GM12878 (cell line): ENCODE measurements at regions not wholly inside any gene's neighbourhood (a gene's known extent, or its start where the extent isn't known, plus 50 kb on each side); places are given as distances from the start of the nearest gene placed in this dataset.

Experiments
- ATAC-seq: fragments of 200-7000 bp; cut with Tn5 transposase; 3 replicates; pipeline ENCODE4 v1.9.1; 2020; ENCODE audit warnings: mild to moderate bottlenecking, moderate library complexity
- BruUV-seq: library from RNA; stranded (reverse); fragments of 400-500 nt; replicated peaks from 2 replicates; lab custom pipeline; 2021; lab: Mats Ljungman, UMichigan
- CTCF ChIA-PET: fragments of 300-600 bp; sonication (Branson Sonifier 250); formaldehyde crosslinking; extraction: SDS; loops from one replicate; lab custom pipeline; 2021; ENCODE audit warnings: inconsistent platforms; lab: Yijun Ruan, JAX
- POLR2A ChIA-PET: fragments of 350-600 bp; formaldehyde crosslinking; extraction: SDS; loops from one replicate; lab custom pipeline; 2021; ENCODE audit warnings: inconsistent platforms; lab: Charles Lee
- RAD21 ChIA-PET: fragments of 300-600 bp; sonication (Branson Sonifier 250); formaldehyde crosslinking; loops from one replicate; lab custom pipeline; 2023; ENCODE audit warnings: antibody characterized with exemption; ENCODE audit not compliant: unreplicated experiment; lab: Charles Lee
- SMC1A ChIA-PET: fragments of 300-600 bp; sonication (Branson Sonifier 250); formaldehyde crosslinking; loops from one replicate; lab custom pipeline; 2023; ENCODE audit not compliant: unreplicated experiment, uncharacterized antibody; lab: Charles Lee
- DNase-seq: peaks from one replicate; pipeline ENCODE4 v3.0.0-alpha.2; 2011; ENCODE audit warnings: low read depth, low spot score
- FAIRE-seq: peaks from 3 replicates; lab custom pipeline; 2011; peaks lifted over from hg19 to GRCh38; lab: Jason Lieb, UNC
- H2AFZ ChIP-seq: 2 replicates; pipeline ENCODE4 v1.6.0; 2011; ENCODE audit warnings: low read depth, low read length, control low read depth; ENCODE audit not compliant: control insufficient read depth
- H3K27ac ChIP-seq: 2 replicates; pipeline ENCODE4 v1.5.1; 2011; ENCODE audit warnings: control low read depth; ENCODE audit not compliant: control insufficient read depth, insufficient read depth
- H3K27me3 ChIP-seq, 2 experiments: replicated peaks in 1 of 2; 2 replicates each; pipeline versions ENCODE4 v1.6.0 to v1.6.1; 2011; ENCODE audit warnings: low read length in 1 of 2; ENCODE audit not compliant: control insufficient read depth in 2 of 2, insufficient read depth in 2 of 2
- H3K36me3 ChIP-seq, 2 experiments: 2 replicates each; pipeline ENCODE4 v1.5.1; 2011; ENCODE audit warnings: low read length in 1 of 2; ENCODE audit not compliant: control insufficient read depth in 2 of 2, insufficient read depth in 2 of 2
- H3K4me1 ChIP-seq: 2 replicates; pipeline ENCODE4 v1.6.1; 2011; ENCODE audit warnings: mild to moderate bottlenecking, low read length, moderate library complexity, mixed read lengths; ENCODE audit not compliant: control insufficient read depth, insufficient read depth
- H3K4me2 ChIP-seq: 2 replicates; pipeline ENCODE4 v1.6.0; 2011; ENCODE audit warnings: control low read depth; ENCODE audit not compliant: control insufficient read depth, insufficient read depth
- H3K4me3 ChIP-seq: fragments of 200-600 bp; sonication (generic); 2 replicates; pipeline ENCODE4 v1.5.1; 2016
- H3K79me2 ChIP-seq: 2 replicates; pipeline ENCODE4 v1.6.0; 2011; ENCODE audit warnings: low read length; ENCODE audit not compliant: control insufficient read depth, insufficient read depth
- H3K9ac ChIP-seq: 2 replicates; pipeline ENCODE4 v1.8.0; 2011; ENCODE audit warnings: low read length, control low read depth, mixed read lengths; ENCODE audit not compliant: control insufficient read depth, insufficient read depth
- H3K9me3 ChIP-seq: replicated peaks from 3 replicates; pipeline ENCODE4 v1.5.1; 2011; ENCODE audit warnings: mild to moderate bottlenecking, low read length; ENCODE audit not compliant: control insufficient read depth, insufficient read depth
- H4K20me1 ChIP-seq: 2 replicates; pipeline ENCODE4 v1.6.0; 2011; ENCODE audit not compliant: control insufficient read depth, insufficient read depth
- FOXK2 ChIP-seq: fragments of 450-650 bp; IDR thresholded peaks from 2 replicates; pipeline ENCODE4 v1.6.1; 2017; ENCODE audit warnings: mild to moderate bottlenecking, moderate library complexity
- HDAC2 ChIP-seq: fragments of 200-600 bp; sonication (generic); IDR thresholded peaks from 2 replicates; pipeline ENCODE4 v1.6.1; 2017
- IRF4 ChIP-seq: IDR thresholded peaks from 2 replicates; pipeline ENCODE4 v1.6.1; 2011; ENCODE audit warnings: low read depth, low read length
- MXI1 ChIP-seq: fragments of 150-350 bp; IDR thresholded peaks from 2 replicates; pipeline ENCODE4 v1.6.1; 2011; ENCODE audit warnings: low read depth, mild to moderate bottlenecking, inconsistent platforms, low read length, improper control_type of control experiment
- NFYB ChIP-seq: IDR thresholded peaks from 2 replicates; pipeline ENCODE4 v1.6.1; 2011; ENCODE audit warnings: low read depth, mild to moderate bottlenecking, low read length, improper control_type of control experiment, moderate library complexity; ENCODE audit not compliant: insufficient read depth
- POLR2AphosphoS2 ChIP-seq: IDR thresholded peaks from 2 replicates; pipeline ENCODE4 v1.6.1; 2011; ENCODE audit warnings: low read depth, mild to moderate bottlenecking, low read length, improper control_type of control experiment, moderate library complexity
- POLR2AphosphoS5 ChIP-seq: IDR thresholded peaks from 2 replicates; pipeline ENCODE4 v1.6.1; 2011; ENCODE audit warnings: mild to moderate bottlenecking, low read length, inconsistent platforms
- RAD51 ChIP-seq: fragments of 450-650 bp; IDR thresholded peaks from 2 replicates; pipeline ENCODE4 v1.6.1; 2016; ENCODE audit warnings: moderate library complexity, mild to moderate bottlenecking, inconsistent platforms
- RELB ChIP-seq: fragments of 450-650 bp; IDR thresholded peaks from 2 replicates; pipeline ENCODE4 v1.6.1; 2017; ENCODE audit warnings: low read depth, mild to moderate bottlenecking, moderate library complexity
- SREBF1 ChIP-seq: IDR thresholded peaks from 2 replicates; pipeline ENCODE4 v1.6.1; 2012; ENCODE audit warnings: mild to moderate bottlenecking, low read length
- SREBF2 ChIP-seq: IDR thresholded peaks from 2 replicates; pipeline ENCODE4 v1.6.1; 2012; ENCODE audit warnings: mild to moderate bottlenecking, low read length
- SUPT20H ChIP-seq: IDR thresholded peaks from 2 replicates; pipeline ENCODE4 v1.6.1; 2011; ENCODE audit warnings: low read depth, mild to moderate bottlenecking, low read length, moderate library complexity, borderline replicate concordance; ENCODE audit not compliant: control insufficient read depth
- TARDBP ChIP-seq: IDR thresholded peaks from 2 replicates; pipeline ENCODE4 v1.6.1; 2016; ENCODE audit warnings: borderline replicate concordance
- TCF12 ChIP-seq: IDR thresholded peaks from 2 replicates; pipeline ENCODE4 v1.6.1; 2011; ENCODE audit warnings: low read depth, mild to moderate bottlenecking, low read length
- USF1 ChIP-seq: IDR thresholded peaks from 2 replicates; pipeline ENCODE4 v1.6.1; 2011; ENCODE audit warnings: borderline replicate concordance, low read depth, mild to moderate bottlenecking, moderate library complexity, mixed read lengths, low read length; ENCODE audit not compliant: insufficient read depth; ENCODE audit errors: extremely low read length
- YY1 ChIP-seq: IDR thresholded peaks from 2 replicates; pipeline ENCODE4 v1.6.1; 2011; ENCODE audit warnings: low read depth, mild to moderate bottlenecking, low read length
- ZZZ3 ChIP-seq: IDR thresholded peaks from 2 replicates; pipeline ENCODE4 v1.6.1; 2011; ENCODE audit warnings: low read depth; ENCODE audit not compliant: control insufficient read depth, insufficient read length
- WGBS: methylation state at CpG from one replicate; pipeline ENCODE4 v1.1.6; 2016; ENCODE audit warnings: low lambda C conversion rate; ENCODE audit not compliant: insufficient replicate concordance, insufficient coverage; ENCODE audit errors: missing lambda C conversion rate; 5-methylcytosine and 5-hydroxymethylcytosine counted together
- in situ Hi-C: fragments of 300-500 bp; cut with MboI; formaldehyde crosslinking; loops from 9 replicates; pipeline ENCODE4 v1.14.3; 2018; ENCODE audit warnings: mixed read lengths
- intact Hi-C: fragments of 100-400 bp; cut with micrococcal nuclease; formaldehyde crosslinking; loops from one replicate; pipeline ENCODE4 v1.14.2; 2022; ENCODE audit not compliant: unreplicated experiment

GRCh38 chrX:36950495-36951253 lies 57.5 kb upstream of the FAM47C start:
- CTCF ChIA-PET = no interaction called here
- Histone ChIP-seq H3K36me3 (no peaks in the 10 kb centered on the region), H2AFZ (no peak overlapping the region), H3K79me2 (no peaks in the 10 kb centered on the region), H3K4me1 (no peaks in the 10 kb centered on the region), H3K4me3 (no peak overlapping the region), H3K9me3 (no peaks in the 10 kb centered on the region), H3K9ac (no peak overlapping the region), H3K27me3 (no peaks in the 10 kb centered on the region), H4K20me1 (no peaks in the 10 kb centered on the region), H3K27ac (no peak overlapping the region), H3K4me2 (no peak overlapping the region)
- RAD21 ChIA-PET = no interaction called here
- WGBS = 13% methylated on average over 4 of the region's 4 CpGs
- ATAC-seq (no peak), FAIRE-seq (no peak), DNase-seq (no peak)
- SMC1A ChIA-PET = no interaction called here
- intact Hi-C loops (no loop called here), in situ Hi-C loops (no loop called here)
- TF ChIP-seq NFYB (no peak), SUPT20H (no peak), SREBF2 (no peak), POLR2AphosphoS5 (no peak), USF1 (no peak), POLR2AphosphoS2 (no peak), RELB (no peak), MXI1 (no peak), IRF4 (no peak), YY1 (no peak), TCF12 (no peak), ZZZ3 (no peak), TARDBP (no peak), RAD51 (no peak), HDAC2 (no peak), SREBF1 (no peak), FOXK2 (no peak)
- POLR2A ChIA-PET = no interaction called here
- no TSS peak for BruUV-seq
